DOHH2 (cell line): ENCODE measurements at regions not wholly inside any gene's neighbourhood (a gene's known extent, or its start where the extent isn't known, plus 50 kb on each side); places are given as distances from the start of the nearest gene placed in this dataset.

Experiments
- H3F3A ChIP-seq: fragments of 200-600 bp; sonication (generic), shearing (Covaris generic); 2 replicates; pipeline ENCODE4 v1.6.0; 2016; ENCODE audit warnings: antibody characterized with exemption, mild to moderate bottlenecking; ENCODE audit not compliant: control insufficient read depth, insufficient read depth
- H3K27ac ChIP-seq: fragments of 200-600 bp; sonication (generic); 2 replicates; pipeline ENCODE4 v1.5.1; 2014; ENCODE audit warnings: low read depth, mild to moderate bottlenecking, low read length, moderate library complexity
- H3K27me3 ChIP-seq: fragments of 200-600 bp; sonication (generic); 2 replicates; pipeline ENCODE4 v1.6.1; 2014; ENCODE audit warnings: mild to moderate bottlenecking, low read length, mixed read lengths; ENCODE audit not compliant: control insufficient read depth
- H3K36me3 ChIP-seq: fragments of 200-600 bp; sonication (generic); 2 replicates; pipeline ENCODE4 v1.6.1; 2014; ENCODE audit warnings: mild to moderate bottlenecking, low read length, moderate library complexity, mixed read lengths; ENCODE audit not compliant: control insufficient read depth
- H3K4me1 ChIP-seq: fragments of 200-600 bp; sonication (generic); 2 replicates; pipeline ENCODE4 v1.6.1; 2014; ENCODE audit warnings: mild to moderate bottlenecking, low read length, mixed read lengths; ENCODE audit not compliant: control insufficient read depth
- H3K4me2 ChIP-seq: fragments of 200-600 bp; sonication (generic); 2 replicates; pipeline ENCODE4 v1.6.0; 2014; ENCODE audit warnings: mild to moderate bottlenecking, low read length, moderate library complexity
- H3K4me3 ChIP-seq: fragments of 200-600 bp; sonication (generic); 2 replicates; pipeline ENCODE4 v1.5.1; 2014; ENCODE audit warnings: mild to moderate bottlenecking, low read length, mixed read lengths
- H3K79me2 ChIP-seq: fragments of 200-600 bp; sonication (generic); 2 replicates; pipeline ENCODE4 v1.6.1; 2014; ENCODE audit warnings: mild to moderate bottlenecking, low read length, mixed read lengths; ENCODE audit not compliant: control insufficient read depth
- H3K9me2 ChIP-seq: fragments of 200-600 bp; sonication (generic); replicated peaks from 2 replicates; pipeline ENCODE4 v1.6.1; 2014; ENCODE audit warnings: mild to moderate bottlenecking, low read length, mixed read lengths; ENCODE audit not compliant: control insufficient read depth
- H3K9me3 ChIP-seq: fragments of 200-600 bp; sonication (generic); 2 replicates; pipeline ENCODE4 v1.6.1; 2014; ENCODE audit warnings: antibody characterized with exemption, low read length, mixed read lengths; ENCODE audit not compliant: control insufficient read depth, insufficient read depth
- H4K20me1 ChIP-seq: fragments of 200-600 bp; sonication (generic); 2 replicates; pipeline ENCODE4 v1.6.0; 2014; ENCODE audit warnings: low read depth, mild to moderate bottlenecking, antibody characterized with exemption, low read length, moderate library complexity; ENCODE audit not compliant: control insufficient read depth, insufficient read depth
- CTCF ChIP-seq: fragments of 200-600 bp; sonication (generic); IDR thresholded peaks from one replicate; pipeline ENCODE4 v1.5.1; 2014; ENCODE audit warnings: antibody characterized with exemption, mild to moderate bottlenecking, low read depth, low read length; ENCODE audit not compliant: poor library complexity, severe bottlenecking
- EZH2phosphoT487 ChIP-seq: fragments of 200-600 bp; sonication (generic); IDR thresholded peaks from 2 replicates; pipeline ENCODE4 v1.6.1; 2017; ENCODE audit warnings: borderline replicate concordance, mild to moderate bottlenecking, antibody characterized with exemption, low read length, moderate library complexity, mixed read lengths

- H3K9me2 ChIP-seq, result no peaks in the 10 kb centered on the region
- H3K4me3 ChIP-seq, result no peak overlapping the region
- no peaks in the 10 kb centered on the region for H3K79me2 ChIP-seq
- no peak overlapping the region for H3K27ac ChIP-seq
- H3K9me3 ChIP-seq, result no peaks in the 10 kb centered on the region
- TF ChIP-seq CTCF (no peak), EZH2phosphoT487 (no peak)
- no peaks in the 10 kb centered on the region for H4K20me1 ChIP-seq
- no peak overlapping the region for H3K4me2 ChIP-seq
- no peaks in the 10 kb centered on the region for H3F3A ChIP-seq
- no peaks in the 10 kb centered on the region for H3K36me3 ChIP-seq
- no peaks in the 10 kb centered on the region for H3K27me3 ChIP-seq
- no peaks in the 10 kb centered on the region for H3K4me1 ChIP-seq
Observed at GRCh38 chr1:113340038-113340437, 50.3 kb upstream of the MAGI3 start.
